GM20000 (cell line): ENCODE measurements at regions not wholly inside any gene's neighbourhood (a gene's known extent, or its start where the extent isn't known, plus 50 kb on each side); places are given as distances from the start of the nearest gene placed in this dataset.

ENCODE experiments used
- DNase-seq: peaks from one replicate; pipeline ENCODE4 v3.0.0; 2012; ENCODE audit warnings: low spot score
- TF ChIP-seq, protein P1 (sequence below): IDR thresholded peaks from 2 replicates; pipeline ENCODE4 v1.5.1; 2012; ENCODE audit warnings: mild to moderate bottlenecking, control low read depth; ENCODE audit errors: extremely low read depth, missing control alignments

DNA sequence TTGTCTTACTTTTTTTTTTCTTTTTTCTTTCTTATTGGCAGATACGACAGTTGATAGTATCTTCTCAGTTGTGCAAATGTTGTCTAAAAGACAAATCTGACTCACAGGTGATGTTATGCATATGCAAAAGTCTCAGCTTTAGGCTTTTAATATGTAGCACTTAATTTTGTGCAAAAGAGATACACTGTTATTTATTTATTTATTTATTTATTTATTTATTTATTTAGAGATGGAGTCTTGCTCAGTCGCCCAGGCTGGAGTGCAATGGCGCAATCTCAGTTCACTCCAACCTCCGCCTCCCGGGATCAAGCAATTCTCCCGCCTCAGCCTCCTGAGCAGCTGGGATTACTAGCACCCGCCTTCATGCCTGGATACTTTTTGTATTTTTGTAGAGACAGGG, 383.9 kb upstream of the PCDH9 start:
- DNase-seq, result no peak
- TF ChIP-seq, protein P1, sequence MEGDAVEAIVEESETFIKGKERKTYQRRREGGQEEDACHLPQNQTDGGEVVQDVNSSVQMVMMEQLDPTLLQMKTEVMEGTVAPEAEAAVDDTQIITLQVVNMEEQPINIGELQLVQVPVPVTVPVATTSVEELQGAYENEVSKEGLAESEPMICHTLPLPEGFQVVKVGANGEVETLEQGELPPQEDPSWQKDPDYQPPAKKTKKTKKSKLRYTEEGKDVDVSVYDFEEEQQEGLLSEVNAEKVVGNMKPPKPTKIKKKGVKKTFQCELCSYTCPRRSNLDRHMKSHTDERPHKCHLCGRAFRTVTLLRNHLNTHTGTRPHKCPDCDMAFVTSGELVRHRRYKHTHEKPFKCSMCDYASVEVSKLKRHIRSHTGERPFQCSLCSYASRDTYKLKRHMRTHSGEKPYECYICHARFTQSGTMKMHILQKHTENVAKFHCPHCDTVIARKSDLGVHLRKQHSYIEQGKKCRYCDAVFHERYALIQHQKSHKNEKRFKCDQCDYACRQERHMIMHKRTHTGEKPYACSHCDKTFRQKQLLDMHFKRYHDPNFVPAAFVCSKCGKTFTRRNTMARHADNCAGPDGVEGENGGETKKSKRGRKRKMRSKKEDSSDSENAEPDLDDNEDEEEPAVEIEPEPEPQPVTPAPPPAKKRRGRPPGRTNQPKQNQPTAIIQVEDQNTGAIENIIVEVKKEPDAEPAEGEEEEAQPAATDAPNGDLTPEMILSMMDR, result no peak

DNA sequence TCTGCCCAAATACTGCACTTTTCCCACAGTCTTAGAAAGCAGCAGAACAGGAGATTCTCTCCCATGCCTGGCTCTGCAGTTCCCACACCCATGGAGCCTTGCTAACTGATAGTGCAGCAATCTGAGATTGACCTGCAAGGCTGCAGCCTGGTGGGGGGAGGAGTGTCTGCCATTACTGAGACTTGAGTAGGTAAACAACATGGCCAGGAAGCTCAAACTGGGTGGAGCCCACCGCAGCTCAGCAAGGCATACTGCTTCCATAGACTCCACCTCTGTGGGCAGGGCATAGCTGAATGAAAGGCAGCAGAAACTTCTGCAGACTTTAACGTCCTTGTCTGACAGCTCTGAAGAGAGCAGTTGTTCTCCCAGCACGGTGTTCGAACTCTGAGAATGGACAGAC, 358.5 kb upstream of the PCDH9 start:
- no peak for DNase-seq
- TF ChIP-seq, protein P1, result no peak

DNA sequence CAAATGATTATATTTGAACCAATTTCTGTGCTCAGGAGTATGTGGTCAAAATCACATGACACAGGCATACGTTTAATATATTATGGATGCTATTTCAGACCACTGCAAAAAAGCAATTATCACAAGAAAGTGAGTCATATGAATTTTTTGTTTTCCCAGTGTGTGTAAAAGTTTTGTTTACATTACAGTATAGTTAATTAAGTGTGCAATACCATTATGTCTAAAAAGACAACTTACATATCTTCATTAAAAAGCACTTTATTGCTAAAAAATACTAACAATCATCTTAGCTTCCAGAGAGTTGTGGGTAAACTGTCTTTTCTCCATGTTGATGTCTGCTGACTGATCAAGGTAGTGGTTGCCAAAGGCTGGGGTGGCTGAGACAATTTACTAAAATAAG, 347.2 kb upstream of the PCDH9 start:
- TF ChIP-seq, protein P1, result no peak
- DNase-seq, result no peak

DNA sequence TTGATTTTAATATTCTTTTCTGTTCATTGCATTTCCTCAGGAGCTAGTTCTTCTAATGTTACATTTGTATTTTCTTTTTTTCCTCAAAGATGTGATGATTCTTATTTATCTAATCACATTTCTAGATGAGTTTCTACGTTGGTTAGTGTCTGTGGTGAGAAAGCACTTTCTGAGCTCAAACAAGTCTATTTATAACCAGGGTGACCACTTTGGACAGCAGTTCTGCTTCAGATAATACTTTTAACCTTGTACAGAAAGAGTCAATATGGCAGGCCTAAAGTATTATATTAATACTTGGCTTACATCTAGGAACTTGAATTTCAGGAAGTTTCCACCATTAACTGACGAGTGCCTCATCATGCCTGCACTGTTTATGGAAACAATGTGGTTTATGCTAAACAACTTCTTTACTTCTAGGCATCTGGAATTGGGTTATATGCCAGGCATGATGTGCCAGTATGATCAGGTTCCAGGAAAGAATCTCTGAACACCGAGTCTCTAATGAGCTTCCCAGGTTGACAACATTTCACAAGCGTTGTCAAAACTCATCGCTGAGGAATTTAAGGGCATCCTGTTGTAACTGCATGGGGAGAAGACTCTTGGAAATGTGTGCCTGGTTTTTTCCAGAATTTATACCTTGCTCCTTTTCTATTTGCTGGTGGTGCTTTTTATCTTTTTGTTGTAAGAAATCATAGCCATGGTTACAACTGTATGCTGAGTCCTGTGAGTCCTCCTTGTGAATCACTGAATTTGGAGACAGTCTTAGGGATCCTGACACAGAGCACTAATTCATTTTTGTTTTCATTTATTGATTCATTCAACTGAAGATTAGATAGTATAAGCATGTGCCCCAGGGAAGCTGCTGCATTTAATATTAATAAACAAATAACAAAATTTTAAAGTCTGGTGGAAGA, 344.4 kb upstream of the PCDH9 start:
- DNase-seq, result no peak
- TF ChIP-seq, protein P1, result no peak

DNA sequence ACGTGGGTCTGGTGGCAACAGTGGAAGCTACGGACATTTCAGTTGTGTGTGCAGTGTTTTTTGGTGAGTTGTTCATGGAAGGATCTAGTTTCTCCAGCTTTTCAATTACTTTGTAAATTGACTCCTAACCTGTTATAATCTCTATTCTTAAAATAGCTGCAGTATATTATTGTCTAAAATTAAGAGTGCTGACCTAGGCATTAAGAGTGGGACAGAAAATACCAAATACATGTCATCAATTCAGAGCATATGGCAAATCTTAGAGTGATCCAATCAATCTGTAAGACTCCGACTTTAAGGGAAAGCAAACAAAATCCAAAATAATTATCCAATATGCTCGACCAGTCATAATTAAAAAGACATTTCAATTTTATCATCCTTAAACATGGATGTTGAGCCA, 338.1 kb upstream of the PCDH9 start:
- no peak for DNase-seq
- TF ChIP-seq, protein P1, result no peak

DNA sequence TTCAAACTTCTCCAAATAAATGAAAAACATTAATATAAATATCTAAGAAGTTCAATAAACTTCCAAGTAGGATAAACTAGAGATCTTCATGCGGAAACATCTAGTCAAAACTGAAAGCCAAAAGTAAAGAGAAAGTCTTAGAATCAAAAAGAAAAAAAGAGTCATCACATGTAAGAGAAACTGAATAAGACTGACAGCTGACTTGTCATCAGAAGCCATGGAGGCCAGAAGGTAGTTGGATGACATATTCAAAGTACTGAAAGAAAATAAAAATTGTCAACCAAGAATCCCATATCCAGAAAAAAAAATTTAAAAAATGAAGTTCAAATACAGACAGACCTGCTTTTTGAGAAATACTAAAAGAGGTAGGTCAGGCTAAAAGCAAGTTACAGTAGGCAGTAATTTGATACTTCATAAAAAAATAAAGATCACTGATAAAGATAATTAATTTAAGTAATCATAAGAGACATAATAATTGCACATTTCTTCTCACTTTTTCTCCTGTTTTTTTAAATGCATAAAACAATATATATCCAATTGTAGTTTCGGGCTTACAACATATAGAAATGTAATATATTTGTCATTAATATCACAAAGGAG, 327.6 kb upstream of the PCDH9 start:
- TF ChIP-seq, protein P1, result no peak

DNA sequence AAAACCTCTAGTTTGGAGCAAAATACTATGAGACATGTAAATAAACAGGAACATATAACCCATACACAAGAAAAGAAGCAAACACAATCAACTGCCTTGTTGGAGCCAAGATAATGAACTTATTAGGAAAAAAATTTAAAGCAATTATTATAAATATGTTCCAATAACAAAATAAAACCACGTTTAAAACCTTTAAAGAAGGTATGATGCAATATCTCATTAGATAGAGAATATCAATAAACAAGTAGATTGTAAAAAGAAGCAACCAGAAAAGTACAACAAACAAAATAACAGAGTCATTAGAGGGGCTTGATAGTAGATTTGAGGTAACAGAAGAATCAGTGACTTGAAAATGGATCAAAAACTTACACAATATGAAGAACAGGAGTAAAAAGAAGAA, 327.0 kb upstream of the PCDH9 start:
- DNase-seq, result no peak

More for the DNA sequence above, 327.6 kb upstream of the PCDH9 start:
- no peak for DNase-seq

More for the DNA sequence above, 327.0 kb upstream of the PCDH9 start:
- TF ChIP-seq, protein P1, result no peak
